ENCODE measurements at regions not wholly inside any gene's neighbourhood (a gene's known extent, or its start where the extent isn't known, plus 50 kb on each side); places are given as distances from the start of the nearest gene placed in this dataset.

DNA sequence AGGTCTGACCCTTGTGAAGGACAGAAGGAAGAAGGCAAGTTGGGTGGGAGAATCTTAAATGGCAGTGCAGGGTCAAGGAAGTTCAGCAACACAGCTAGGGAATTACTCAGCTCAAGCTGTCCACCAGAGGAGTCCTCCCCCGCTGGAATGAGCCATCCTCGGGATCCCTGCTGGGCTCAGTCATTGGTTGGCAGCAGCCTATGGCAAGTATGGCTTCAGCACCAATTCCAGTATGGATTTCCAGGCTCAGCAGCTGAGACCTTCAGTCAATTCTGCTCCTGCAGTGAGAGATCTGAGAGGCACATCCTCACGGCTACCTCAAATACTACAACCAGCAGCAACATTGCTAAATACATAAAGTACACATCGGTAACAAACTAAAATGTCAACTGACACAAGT, 280.6 kb upstream of the PIK3R1 start:
- TF ChIP-seq SIN3A (IDR thresholded peaks at IDR 0.05; ENCODE audit: borderline replicate concordance, low read depth, low read length) (no peak), CTCF (IDR thresholded peaks at IDR 0.05) (no peak), MXI1 (IDR thresholded peaks at IDR 0.05; ENCODE audit: low read depth, low read length) (no peak), POLR2AphosphoS5 (IDR thresholded peaks at IDR 0.05; ENCODE audit: low read depth, low read length) (no peak), JUND (IDR thresholded peaks at IDR 0.05) (no peak), TAF1 (IDR thresholded peaks at IDR 0.05; ENCODE audit: borderline replicate concordance, low read depth, low read length) (no peak), EP300 (IDR thresholded peaks at IDR 0.05; ENCODE audit: borderline replicate concordance in 1 of 2, low read depth in 1 of 2, low read length in 1 of 2) (no peak)
- TF ChIP-seq, protein P1, sequence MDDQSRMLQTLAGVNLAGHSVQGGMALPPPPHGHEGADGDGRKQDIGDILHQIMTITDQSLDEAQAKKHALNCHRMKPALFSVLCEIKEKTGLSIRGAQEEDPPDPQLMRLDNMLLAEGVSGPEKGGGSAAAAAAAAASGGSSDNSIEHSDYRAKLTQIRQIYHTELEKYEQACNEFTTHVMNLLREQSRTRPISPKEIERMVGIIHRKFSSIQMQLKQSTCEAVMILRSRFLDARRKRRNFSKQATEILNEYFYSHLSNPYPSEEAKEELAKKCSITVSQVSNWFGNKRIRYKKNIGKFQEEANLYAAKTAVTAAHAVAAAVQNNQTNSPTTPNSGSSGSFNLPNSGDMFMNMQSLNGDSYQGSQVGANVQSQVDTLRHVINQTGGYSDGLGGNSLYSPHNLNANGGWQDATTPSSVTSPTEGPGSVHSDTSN (IDR thresholded peaks at IDR 0.05), result no peak
- TF ChIP-seq, protein P2, sequence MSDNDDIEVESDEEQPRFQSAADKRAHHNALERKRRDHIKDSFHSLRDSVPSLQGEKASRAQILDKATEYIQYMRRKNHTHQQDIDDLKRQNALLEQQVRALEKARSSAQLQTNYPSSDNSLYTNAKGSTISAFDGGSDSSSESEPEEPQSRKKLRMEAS (IDR thresholded peaks at IDR 0.05; ENCODE audit: low read depth), result no peak
